Vagina (tissue), 2 donors: ENCODE measurements at regions not wholly inside any gene's neighbourhood (a gene's known extent, or its start where the extent isn't known, plus 50 kb on each side); places are given as distances from the start of the nearest gene placed in this dataset.

Source experiments
- POLR2A ChIP-seq, 2 donors: fragments of 450-650 bp; IDR thresholded peaks; one replicate each; pipeline ENCODE4 v1.6.1; 2017; ENCODE audit warnings: antibody characterized with exemption in 2 of 2, mild to moderate bottlenecking in 2 of 2, moderate library complexity in 2 of 2
- TF ChIP-seq, protein P1 (sequence below), 3 experiments: fragments of 450-650 bp in 2 of 3; fragments of 200-600 bp in 1 of 3; sonication (generic) in 1 of 3; IDR thresholded peaks; one replicate each; pipeline ENCODE4 v1.5.1; 2017 to 2019; ENCODE audit warnings: antibody characterized with exemption in 3 of 3, mild to moderate bottlenecking in 2 of 3, moderate library complexity in 2 of 3

DNA sequence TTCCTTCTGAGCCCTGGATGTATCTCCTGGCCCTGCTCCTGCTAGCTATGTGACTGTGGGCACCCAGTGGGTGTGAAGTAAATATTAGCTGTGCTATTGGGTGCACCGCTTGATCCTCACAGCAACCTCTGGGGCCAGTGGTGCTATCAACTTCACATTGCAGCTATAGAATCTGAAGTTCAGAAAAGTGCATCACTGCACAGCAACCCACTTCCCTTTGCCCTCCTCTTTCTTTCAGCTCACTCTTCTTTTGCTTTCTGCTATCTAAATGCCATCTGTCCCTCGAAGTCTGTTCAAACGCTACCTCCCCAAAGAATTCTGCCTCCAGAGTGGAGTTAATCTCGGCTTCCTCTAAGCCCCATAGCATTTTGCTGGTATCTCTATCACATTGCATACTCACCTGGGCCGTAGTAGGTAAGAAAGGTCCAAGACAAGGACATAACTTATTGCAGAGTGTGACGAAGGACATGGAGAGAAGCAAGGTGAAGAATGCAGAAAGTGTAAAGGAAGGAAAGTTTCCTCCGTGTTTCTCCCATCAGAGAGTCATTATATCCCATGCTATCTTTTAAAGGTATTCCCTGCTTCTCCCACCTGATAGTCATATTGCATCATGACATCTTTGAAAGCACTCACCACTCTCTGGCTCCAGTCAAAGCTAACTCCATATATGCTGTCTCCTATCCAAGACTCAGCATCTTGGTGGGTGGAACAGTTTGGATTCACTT lies 57.1 kb upstream of the BCL6 start:
- TF ChIP-seq POLR2A (IDR thresholded peaks at IDR 0.05): no peak
- TF ChIP-seq, protein P1, sequence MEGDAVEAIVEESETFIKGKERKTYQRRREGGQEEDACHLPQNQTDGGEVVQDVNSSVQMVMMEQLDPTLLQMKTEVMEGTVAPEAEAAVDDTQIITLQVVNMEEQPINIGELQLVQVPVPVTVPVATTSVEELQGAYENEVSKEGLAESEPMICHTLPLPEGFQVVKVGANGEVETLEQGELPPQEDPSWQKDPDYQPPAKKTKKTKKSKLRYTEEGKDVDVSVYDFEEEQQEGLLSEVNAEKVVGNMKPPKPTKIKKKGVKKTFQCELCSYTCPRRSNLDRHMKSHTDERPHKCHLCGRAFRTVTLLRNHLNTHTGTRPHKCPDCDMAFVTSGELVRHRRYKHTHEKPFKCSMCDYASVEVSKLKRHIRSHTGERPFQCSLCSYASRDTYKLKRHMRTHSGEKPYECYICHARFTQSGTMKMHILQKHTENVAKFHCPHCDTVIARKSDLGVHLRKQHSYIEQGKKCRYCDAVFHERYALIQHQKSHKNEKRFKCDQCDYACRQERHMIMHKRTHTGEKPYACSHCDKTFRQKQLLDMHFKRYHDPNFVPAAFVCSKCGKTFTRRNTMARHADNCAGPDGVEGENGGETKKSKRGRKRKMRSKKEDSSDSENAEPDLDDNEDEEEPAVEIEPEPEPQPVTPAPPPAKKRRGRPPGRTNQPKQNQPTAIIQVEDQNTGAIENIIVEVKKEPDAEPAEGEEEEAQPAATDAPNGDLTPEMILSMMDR (IDR thresholded peaks at IDR 0.05): no peak
